ENCODE measurements at regions not wholly inside any gene's neighbourhood (a gene's known extent, or its start where the extent isn't known, plus 50 kb on each side); places are given as distances from the start of the nearest gene placed in this dataset.

DNA sequence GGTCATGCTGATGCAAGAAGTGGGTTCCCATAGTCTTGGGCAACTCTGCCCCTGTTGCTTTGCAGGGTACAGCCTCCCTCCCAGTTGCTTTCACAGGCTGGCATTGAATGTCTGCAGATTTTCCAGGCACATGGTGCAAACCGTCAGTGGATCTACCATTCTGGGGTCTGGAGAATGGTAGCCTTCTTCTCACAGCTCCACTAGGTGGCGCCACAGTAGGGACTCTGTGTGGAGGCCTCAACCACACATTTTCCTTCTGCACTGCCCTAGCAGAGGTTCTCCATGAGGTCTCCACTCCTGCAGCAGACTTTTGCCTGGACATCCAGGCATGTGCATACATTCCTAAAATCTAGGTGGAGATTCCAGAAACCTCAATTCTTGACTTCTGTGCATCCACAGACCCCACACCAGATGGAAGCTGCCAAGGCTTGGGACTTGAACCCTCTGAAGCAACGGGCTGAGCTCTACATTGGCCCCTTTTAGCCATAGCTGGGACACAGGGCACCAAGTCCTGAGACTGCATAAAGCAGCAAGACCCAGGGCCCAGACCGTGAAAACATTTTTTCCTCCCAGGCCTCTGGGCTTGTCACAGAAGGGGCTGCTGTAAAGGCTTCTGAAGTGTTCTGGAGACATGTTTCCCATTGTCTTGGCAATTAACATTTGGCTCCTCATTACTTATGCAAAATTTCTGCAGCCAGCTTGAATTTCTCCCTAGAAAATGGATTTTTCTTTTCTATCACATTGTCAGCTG is 466.2 kb upstream of the PBX1 start:
- TF ChIP-seq, protein P1, sequence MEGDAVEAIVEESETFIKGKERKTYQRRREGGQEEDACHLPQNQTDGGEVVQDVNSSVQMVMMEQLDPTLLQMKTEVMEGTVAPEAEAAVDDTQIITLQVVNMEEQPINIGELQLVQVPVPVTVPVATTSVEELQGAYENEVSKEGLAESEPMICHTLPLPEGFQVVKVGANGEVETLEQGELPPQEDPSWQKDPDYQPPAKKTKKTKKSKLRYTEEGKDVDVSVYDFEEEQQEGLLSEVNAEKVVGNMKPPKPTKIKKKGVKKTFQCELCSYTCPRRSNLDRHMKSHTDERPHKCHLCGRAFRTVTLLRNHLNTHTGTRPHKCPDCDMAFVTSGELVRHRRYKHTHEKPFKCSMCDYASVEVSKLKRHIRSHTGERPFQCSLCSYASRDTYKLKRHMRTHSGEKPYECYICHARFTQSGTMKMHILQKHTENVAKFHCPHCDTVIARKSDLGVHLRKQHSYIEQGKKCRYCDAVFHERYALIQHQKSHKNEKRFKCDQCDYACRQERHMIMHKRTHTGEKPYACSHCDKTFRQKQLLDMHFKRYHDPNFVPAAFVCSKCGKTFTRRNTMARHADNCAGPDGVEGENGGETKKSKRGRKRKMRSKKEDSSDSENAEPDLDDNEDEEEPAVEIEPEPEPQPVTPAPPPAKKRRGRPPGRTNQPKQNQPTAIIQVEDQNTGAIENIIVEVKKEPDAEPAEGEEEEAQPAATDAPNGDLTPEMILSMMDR (IDR thresholded peaks at IDR 0.05; ENCODE audit: poor library complexity, severe bottlenecking), result no peak
- TF ChIP-seq, protein P2, sequence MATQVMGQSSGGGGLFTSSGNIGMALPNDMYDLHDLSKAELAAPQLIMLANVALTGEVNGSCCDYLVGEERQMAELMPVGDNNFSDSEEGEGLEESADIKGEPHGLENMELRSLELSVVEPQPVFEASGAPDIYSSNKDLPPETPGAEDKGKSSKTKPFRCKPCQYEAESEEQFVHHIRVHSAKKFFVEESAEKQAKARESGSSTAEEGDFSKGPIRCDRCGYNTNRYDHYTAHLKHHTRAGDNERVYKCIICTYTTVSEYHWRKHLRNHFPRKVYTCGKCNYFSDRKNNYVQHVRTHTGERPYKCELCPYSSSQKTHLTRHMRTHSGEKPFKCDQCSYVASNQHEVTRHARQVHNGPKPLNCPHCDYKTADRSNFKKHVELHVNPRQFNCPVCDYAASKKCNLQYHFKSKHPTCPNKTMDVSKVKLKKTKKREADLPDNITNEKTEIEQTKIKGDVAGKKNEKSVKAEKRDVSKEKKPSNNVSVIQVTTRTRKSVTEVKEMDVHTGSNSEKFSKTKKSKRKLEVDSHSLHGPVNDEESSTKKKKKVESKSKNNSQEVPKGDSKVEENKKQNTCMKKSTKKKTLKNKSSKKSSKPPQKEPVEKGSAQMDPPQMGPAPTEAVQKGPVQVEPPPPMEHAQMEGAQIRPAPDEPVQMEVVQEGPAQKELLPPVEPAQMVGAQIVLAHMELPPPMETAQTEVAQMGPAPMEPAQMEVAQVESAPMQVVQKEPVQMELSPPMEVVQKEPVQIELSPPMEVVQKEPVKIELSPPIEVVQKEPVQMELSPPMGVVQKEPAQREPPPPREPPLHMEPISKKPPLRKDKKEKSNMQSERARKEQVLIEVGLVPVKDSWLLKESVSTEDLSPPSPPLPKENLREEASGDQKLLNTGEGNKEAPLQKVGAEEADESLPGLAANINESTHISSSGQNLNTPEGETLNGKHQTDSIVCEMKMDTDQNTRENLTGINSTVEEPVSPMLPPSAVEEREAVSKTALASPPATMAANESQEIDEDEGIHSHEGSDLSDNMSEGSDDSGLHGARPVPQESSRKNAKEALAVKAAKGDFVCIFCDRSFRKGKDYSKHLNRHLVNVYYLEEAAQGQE (IDR thresholded peaks at IDR 0.05; ENCODE audit: borderline replicate concordance), result no peak
- TF ChIP-seq EP300 (conservative IDR thresholded peaks at IDR 0.05; ENCODE audit: poor library complexity, severe bottlenecking), result no peak
- TF ChIP-seq TAF1 (IDR thresholded peaks at IDR 0.05; ENCODE audit: low read depth), result no peak
- TF ChIP-seq EZH2 (IDR thresholded peaks at IDR 0.05; ENCODE audit: borderline replicate concordance, insufficient read depth, low read length, poor library complexity, severe bottlenecking), result no peak

All from neural cell (in vitro differentiated cells).